ENCODE measurements at regions not wholly inside any gene's neighbourhood (a gene's known extent, or its start where the extent isn't known, plus 50 kb on each side); places are given as distances from the start of the nearest gene placed in this dataset.

- no peak overlapping the region for H3K4me3 Mint-ChIP-seq
- ChIA-PET POLR2A (interaction anchor here in 1 of 2 donors (0.5 kb wide), 1 partner anchor 1292 kb away, joined by 8 read pairs; no protein-coding TSS in a partner anchor), CTCF (no interaction called here)
- Histone ChIP-seq H3K9me3 (no peaks in the 10 kb centered on the region), H3K27ac (ENCODE audit: low read length) (no peak overlapping the region), H3K4me1 (ENCODE audit: control insufficient read depth in 1 of 2, extremely low read depth in 1 of 2, insufficient read depth in 2 of 2, low read length in 2 of 2) (no peaks in the 10 kb centered on the region), H3K36me3 (ENCODE audit: control insufficient read depth in 2 of 2, extremely low read depth in 1 of 2, insufficient read depth in 1 of 2, low read length in 1 of 2) (no peaks in the 10 kb centered on the region), H3K4me3 (ENCODE audit: control insufficient read depth in 1 of 2, extremely low read depth in 1 of 2, low read length in 1 of 2) (no peak overlapping the region), H3K27me3 (replicated peaks in 1 of 2; ENCODE audit: control insufficient read depth in 2 of 2, extremely low read depth in 1 of 2, insufficient read depth in 2 of 2, low read length in 1 of 2) (no peaks in the 10 kb centered on the region)
- H3K27ac Mint-ChIP-seq, result no peak overlapping the region
- 94% methylated on average over 3 of the region's 8 CpGs for WGBS (ENCODE audit: insufficient coverage)
- H3K36me3 Mint-ChIP-seq, result no peaks in the 10 kb centered on the region
- H3K27me3 Mint-ChIP-seq, result no peaks in the 10 kb centered on the region
- H3K9me3 Mint-ChIP-seq, result peaks cover 4 to 7% (median 6%) of the 10 kb centered on the region in 3 donors
- H3K4me1 Mint-ChIP-seq, result no peaks in the 10 kb centered on the region
- ATAC-seq (replicated peaks in 1 of 4) (no peak), DNase-seq (no peak)
These were observed 545.0 kb downstream of the SOX11 start for GRCh38 chr2:6237039-6237660.

- Mint-ChIP-seq H3K27me3 (no peaks in the 10 kb centered on the region), H3K4me3 (no peak overlapping the region), H3K9me3 (no peaks in the 10 kb centered on the region), H3K4me1 (no peaks in the 10 kb centered on the region), H3K27ac (no peak overlapping the region), H3K36me3 (no peaks in the 10 kb centered on the region)
- Histone ChIP-seq H3K27ac (ENCODE audit: low read length) (no peak overlapping the region), H3K4me1 (ENCODE audit: control insufficient read depth in 1 of 2, extremely low read depth in 1 of 2, insufficient read depth in 2 of 2, low read length in 2 of 2) (no peaks in the 10 kb centered on the region), H3K27me3 (replicated peaks in 1 of 2; ENCODE audit: control insufficient read depth in 2 of 2, extremely low read depth in 1 of 2, insufficient read depth in 2 of 2, low read length in 1 of 2) (no peaks in the 10 kb centered on the region), H3K36me3 (ENCODE audit: control insufficient read depth in 2 of 2, extremely low read depth in 1 of 2, insufficient read depth in 1 of 2, low read length in 1 of 2) (no peaks in the 10 kb centered on the region), H3K4me3 (ENCODE audit: control insufficient read depth in 1 of 2, extremely low read depth in 1 of 2, low read length in 1 of 2) (no peak overlapping the region), H3K9me3 (no peaks in the 10 kb centered on the region)
- DNase-seq (no peak), ATAC-seq (replicated peaks in 1 of 4) (no peak)
- ChIA-PET CTCF (no interaction called here), POLR2A (no interaction called here)
- WGBS (ENCODE audit: insufficient coverage), result 20% methylated on average over 1 of the region's 5 CpGs
These were observed 557.4 kb downstream of the SOX11 start for GRCh38 chr2:6249557-6249956.

GRCh38 chr2:6254441-6254840, 562.3 kb downstream of the SOX11 start:
- Histone ChIP-seq H3K9me3 (no peaks in the 10 kb centered on the region), H3K4me1 (ENCODE audit: control insufficient read depth in 1 of 2, extremely low read depth in 1 of 2, insufficient read depth in 2 of 2, low read length in 2 of 2) (no peaks in the 10 kb centered on the region), H3K27me3 (replicated peaks in 1 of 2; ENCODE audit: control insufficient read depth in 2 of 2, extremely low read depth in 1 of 2, insufficient read depth in 2 of 2, low read length in 1 of 2) (no peaks in the 10 kb centered on the region), H3K36me3 (ENCODE audit: control insufficient read depth in 2 of 2, extremely low read depth in 1 of 2, insufficient read depth in 1 of 2, low read length in 1 of 2) (no peaks in the 10 kb centered on the region), H3K27ac (ENCODE audit: low read length) (no peak overlapping the region), H3K4me3 (ENCODE audit: control insufficient read depth in 1 of 2, extremely low read depth in 1 of 2, low read length in 1 of 2) (no peak overlapping the region)
- Mint-ChIP-seq H3K9me3 (peaks cover 0 to 5% (median 0%) of the 10 kb centered on the region in 3 donors), H3K27ac (no peak overlapping the region), H3K27me3 (no peaks in the 10 kb centered on the region), H3K4me3 (no peak overlapping the region), H3K4me1 (peaks cover 0 to 9% (median 0%) of the 10 kb centered on the region in 3 donors), H3K36me3 (no peaks in the 10 kb centered on the region)
- ChIA-PET POLR2A (no interaction called here), CTCF (no interaction called here)
- ATAC-seq (replicated peaks in 1 of 4) (no peak), DNase-seq (no peak)
- WGBS (ENCODE audit: insufficient coverage), result no CpG with 5 or more reads among the region's 2 CpGs

GRCh38 chr2:6264198-6264597, 572.0 kb downstream of the SOX11 start:
- 90% methylated on average over 3 of the region's 3 CpGs for WGBS (ENCODE audit: insufficient coverage)
- ATAC-seq (replicated peaks in 1 of 4) (no peak), DNase-seq (no peak)
- Mint-ChIP-seq H3K4me3 (no peak overlapping the region), H3K9me3 (peaks cover 0 to 4% (median 4%) of the 10 kb centered on the region in 3 donors), H3K36me3 (no peaks in the 10 kb centered on the region), H3K27me3 (no peaks in the 10 kb centered on the region), H3K4me1 (no peaks in the 10 kb centered on the region), H3K27ac (no peak overlapping the region)
- Histone ChIP-seq H3K27ac (ENCODE audit: low read length) (no peak overlapping the region), H3K36me3 (ENCODE audit: control insufficient read depth in 2 of 2, extremely low read depth in 1 of 2, insufficient read depth in 1 of 2, low read length in 1 of 2) (no peaks in the 10 kb centered on the region), H3K4me3 (ENCODE audit: control insufficient read depth in 1 of 2, extremely low read depth in 1 of 2, low read length in 1 of 2) (no peak overlapping the region), H3K9me3 (no peaks in the 10 kb centered on the region), H3K27me3 (replicated peaks in 1 of 2; ENCODE audit: control insufficient read depth in 2 of 2, extremely low read depth in 1 of 2, insufficient read depth in 2 of 2, low read length in 1 of 2) (no peaks in the 10 kb centered on the region), H3K4me1 (ENCODE audit: control insufficient read depth in 1 of 2, extremely low read depth in 1 of 2, insufficient read depth in 2 of 2, low read length in 2 of 2) (no peaks in the 10 kb centered on the region)
- CTCF ChIA-PET, result no interaction called here
- POLR2A ChIA-PET, result no interaction called here

GRCh38 chr2:6281524-6281923, 584.2 kb downstream of the CMPK2 start:
- Histone ChIP-seq H3K4me3 (ENCODE audit: control insufficient read depth in 1 of 2, extremely low read depth in 1 of 2, low read length in 1 of 2) (no peak overlapping the region), H3K9me3 (no peaks in the 10 kb centered on the region), H3K27ac (ENCODE audit: low read length) (no peak overlapping the region), H3K4me1 (ENCODE audit: control insufficient read depth in 1 of 2, extremely low read depth in 1 of 2, insufficient read depth in 2 of 2, low read length in 2 of 2) (no peaks in the 10 kb centered on the region), H3K27me3 (replicated peaks in 1 of 2; ENCODE audit: control insufficient read depth in 2 of 2, extremely low read depth in 1 of 2, insufficient read depth in 2 of 2, low read length in 1 of 2) (no peaks in the 10 kb centered on the region), H3K36me3 (ENCODE audit: control insufficient read depth in 2 of 2, extremely low read depth in 1 of 2, insufficient read depth in 1 of 2, low read length in 1 of 2) (no peaks in the 10 kb centered on the region)
- ATAC-seq (replicated peaks in 1 of 4) (no peak), DNase-seq (no peak)
- Mint-ChIP-seq H3K36me3 (no peaks in the 10 kb centered on the region), H3K4me3 (no peak overlapping the region), H3K4me1 (no peaks in the 10 kb centered on the region), H3K27ac (no peak overlapping the region), H3K27me3 (no peaks in the 10 kb centered on the region), H3K9me3 (peaks cover 0 to 5% (median 0%) of the 10 kb centered on the region in 3 donors)
- WGBS (ENCODE audit: insufficient coverage), result no CpG with 5 or more reads among the region's 5 CpGs
- ChIA-PET POLR2A (no interaction called here), CTCF (no interaction called here)

GRCh38 chr2:6283259-6283658, 582.4 kb downstream of the CMPK2 start:
- no peak for DNase-seq
- Mint-ChIP-seq H3K9me3 (no peaks in the 10 kb centered on the region), H3K4me3 (no peak overlapping the region), H3K27me3 (no peaks in the 10 kb centered on the region), H3K4me1 (no peaks in the 10 kb centered on the region), H3K27ac (no peak overlapping the region), H3K36me3 (no peaks in the 10 kb centered on the region)
- Histone ChIP-seq H3K36me3 (ENCODE audit: control insufficient read depth in 2 of 2, extremely low read depth in 1 of 2, insufficient read depth in 1 of 2, low read length in 1 of 2) (no peaks in the 10 kb centered on the region), H3K27ac (ENCODE audit: low read length) (no peak overlapping the region), H3K27me3 (replicated peaks in 1 of 2; ENCODE audit: control insufficient read depth in 2 of 2, extremely low read depth in 1 of 2, insufficient read depth in 2 of 2, low read length in 1 of 2) (no peaks in the 10 kb centered on the region), H3K9me3 (no peaks in the 10 kb centered on the region), H3K4me1 (ENCODE audit: control insufficient read depth in 1 of 2, extremely low read depth in 1 of 2, insufficient read depth in 2 of 2, low read length in 2 of 2) (no peaks in the 10 kb centered on the region), H3K4me3 (ENCODE audit: control insufficient read depth in 1 of 2, extremely low read depth in 1 of 2, low read length in 1 of 2) (no peak overlapping the region)
- WGBS (ENCODE audit: insufficient coverage), result 72% methylated on average over 12 of the region's 24 CpGs
- ChIA-PET CTCF (no interaction called here), POLR2A (no interaction called here)
- no peak for ATAC-seq (replicated peaks in 1 of 4)

GRCh38 chr2:6287406-6287805, 578.3 kb downstream of the CMPK2 start:
- Histone ChIP-seq H3K27me3 (replicated peaks in 1 of 2; ENCODE audit: control insufficient read depth in 2 of 2, extremely low read depth in 1 of 2, insufficient read depth in 2 of 2, low read length in 1 of 2) (peaks cover 0 to 6% of the 10 kb centered on the region in 2 experiments), H3K36me3 (ENCODE audit: control insufficient read depth in 2 of 2, extremely low read depth in 1 of 2, insufficient read depth in 1 of 2, low read length in 1 of 2) (no peaks in the 10 kb centered on the region), H3K27ac (ENCODE audit: low read length) (no peak overlapping the region), H3K4me3 (ENCODE audit: control insufficient read depth in 1 of 2, extremely low read depth in 1 of 2, low read length in 1 of 2) (no peak overlapping the region), H3K9me3 (no peaks in the 10 kb centered on the region), H3K4me1 (ENCODE audit: control insufficient read depth in 1 of 2, extremely low read depth in 1 of 2, insufficient read depth in 2 of 2, low read length in 2 of 2) (no peaks in the 10 kb centered on the region)
- Mint-ChIP-seq H3K4me3 (no peak overlapping the region), H3K4me1 (no peaks in the 10 kb centered on the region), H3K36me3 (no peaks in the 10 kb centered on the region), H3K27ac (no peak overlapping the region), H3K27me3 (no peaks in the 10 kb centered on the region), H3K9me3 (peaks cover 3 to 15% (median 12%) of the 10 kb centered on the region in 3 donors)
- DNase-seq (no peak), ATAC-seq (replicated peaks in 1 of 4) (no peak)
- WGBS (ENCODE audit: insufficient coverage), result 76% methylated on average over 3 of the region's 4 CpGs
- POLR2A ChIA-PET, result no interaction called here
- CTCF ChIA-PET, result no interaction called here
